ENCODE measurements at regions not wholly inside any gene's neighbourhood (a gene's known extent, or its start where the extent isn't known, plus 50 kb on each side); places are given as distances from the start of the nearest gene placed in this dataset.

GRCh38 chr2:193608451-193608850, 1413.7 kb upstream of the TMEFF2 start:
- no peak for TF ChIP-seq CTCF (conservative IDR thresholded peaks at IDR 0.05; ENCODE audit: low read length)
- TF ChIP-seq EZH2phosphoT487 (IDR thresholded peaks at IDR 0.05; ENCODE audit: borderline replicate concordance, low read depth, low read length): no peak
